Progenitor cell of endocrine pancreas (in vitro differentiated cells): ENCODE measurements at regions not wholly inside any gene's neighbourhood (a gene's known extent, or its start where the extent isn't known, plus 50 kb on each side); places are given as distances from the start of the nearest gene placed in this dataset.

Source experiments
- DNase-seq: peaks from one replicate; pipeline ENCODE4 v3.0.0; 2021; ENCODE audit warnings: low spot score; ENCODE audit not compliant: unreplicated experiment
- H3K27ac Mint-ChIP-seq: 2 replicates; pipeline ENCODE4 v1.8.0; 2021; ENCODE audit warnings: mild to moderate bottlenecking, moderate library complexity, mixed read lengths
- H3K27me3 Mint-ChIP-seq: 2 replicates; pipeline ENCODE4 v1.8.0; 2021; ENCODE audit warnings: mixed read lengths
- H3K36me3 Mint-ChIP-seq: 2 replicates; pipeline ENCODE4 v1.8.0; 2022; ENCODE audit warnings: mixed read lengths; ENCODE audit not compliant: insufficient read depth
- H3K4me1 Mint-ChIP-seq: 2 replicates; pipeline ENCODE4 v1.8.0; 2021; ENCODE audit warnings: low read depth, mixed read lengths
- H3K4me3 Mint-ChIP-seq: 2 replicates; pipeline ENCODE4 v1.8.0; 2021; ENCODE audit warnings: low read depth, mild to moderate bottlenecking, moderate library complexity, mixed read lengths
- H3K9me3 Mint-ChIP-seq: 2 replicates; pipeline ENCODE4 v1.8.0; 2021; ENCODE audit warnings: low read depth, mixed read lengths
- CTCF ChIP-seq: fragments of 200-600 bp; sonication (generic); IDR thresholded peaks from one replicate; pipeline ENCODE4 v1.5.0; 2021; ENCODE audit warnings: antibody characterized with exemption, mild to moderate bottlenecking; ENCODE audit not compliant: unreplicated experiment

- no peak overlapping the region for H3K4me3 Mint-ChIP-seq
- no peak overlapping the region for H3K27ac Mint-ChIP-seq
- no peaks in the 10 kb centered on the region for H3K36me3 Mint-ChIP-seq
- peaks cover 3% of the 10 kb centered on the region for H3K27me3 Mint-ChIP-seq
- H3K4me1 Mint-ChIP-seq, result no peaks in the 10 kb centered on the region
- no peaks in the 10 kb centered on the region for H3K9me3 Mint-ChIP-seq
- TF ChIP-seq CTCF, result no peak
- no peak for DNase-seq
Observed at GRCh38 chr1:68328490-68328889, 96.2 kb upstream of the WLS start.

GRCh38 chr1:68327414-68327813 lies 95.1 kb upstream of the WLS start:
- no peak overlapping the region for H3K4me3 Mint-ChIP-seq

GRCh38 chr1:68326481-68326880 lies 94.2 kb upstream of the WLS start:
- H3K27me3 Mint-ChIP-seq, result peaks cover 3% of the 10 kb centered on the region
- H3K36me3 Mint-ChIP-seq, result no peaks in the 10 kb centered on the region
- no peaks in the 10 kb centered on the region for H3K9me3 Mint-ChIP-seq
- H3K4me1 Mint-ChIP-seq, result no peaks in the 10 kb centered on the region
- no peak for TF ChIP-seq CTCF
- no peak overlapping the region for H3K4me3 Mint-ChIP-seq
- DNase-seq, result no peak
- H3K27ac Mint-ChIP-seq, result no peak overlapping the region

More at GRCh38 chr1:68327414-68327813, 95.1 kb upstream of the WLS start:
- Mint-ChIP-seq H3K27ac (no peak overlapping the region), H3K9me3 (no peaks in the 10 kb centered on the region), H3K4me1 (no peaks in the 10 kb centered on the region), H3K27me3 (peaks cover 3% of the 10 kb centered on the region), H3K36me3 (no peaks in the 10 kb centered on the region)
- no peak for TF ChIP-seq CTCF
- DNase-seq, result no peak

GRCh38 chr1:68324316-68324715 lies 92.0 kb upstream of the WLS start:
- H3K9me3 Mint-ChIP-seq, result no peaks in the 10 kb centered on the region
- no peaks in the 10 kb centered on the region for H3K36me3 Mint-ChIP-seq
- peaks cover 3% of the 10 kb centered on the region for H3K27me3 Mint-ChIP-seq
- TF ChIP-seq CTCF, result no peak
- H3K4me1 Mint-ChIP-seq, result peaks cover 5% of the 10 kb centered on the region
- H3K4me3 Mint-ChIP-seq, result no peak overlapping the region
- no peak overlapping the region for H3K27ac Mint-ChIP-seq
- DNase-seq, result no peak

- H3K4me1 Mint-ChIP-seq, result peaks cover 5% of the 10 kb centered on the region
- DNase-seq, result no peak
- no peaks in the 10 kb centered on the region for H3K9me3 Mint-ChIP-seq
- peaks cover 3% of the 10 kb centered on the region for H3K27me3 Mint-ChIP-seq
- TF ChIP-seq CTCF, result no peak
- no peak overlapping the region for H3K27ac Mint-ChIP-seq
- no peaks in the 10 kb centered on the region for H3K36me3 Mint-ChIP-seq
- H3K4me3 Mint-ChIP-seq, result no peak overlapping the region
Observed at GRCh38 chr1:68322837-68323687, 90.7 kb upstream of the WLS start.
